Neural crest cell (in vitro differentiated cells): ENCODE measurements at regions not wholly inside any gene's neighbourhood (a gene's known extent, or its start where the extent isn't known, plus 50 kb on each side); places are given as distances from the start of the nearest gene placed in this dataset.
"Not testable (repeated sequence)": the region's sequence is repeated elsewhere in the genome, so short reads cannot be mapped to it uniquely, and the experiment has no call there.

ENCODE experiments used
- DNase-seq: peaks from one replicate; pipeline ENCODE4 v3.0.0; 2021; ENCODE audit warnings: low read depth, mixed read lengths, low spot score
- H3K27ac Mint-ChIP-seq: one replicate; pipeline ENCODE4 v1.8.0; 2021; ENCODE audit warnings: mild to moderate bottlenecking, mixed read lengths; ENCODE audit not compliant: unreplicated experiment
- H3K27me3 Mint-ChIP-seq: 2 replicates; pipeline ENCODE4 v1.8.0; 2021; ENCODE audit warnings: low read depth, mild to moderate bottlenecking, mixed read lengths
- H3K36me3 Mint-ChIP-seq: 2 replicates; pipeline ENCODE4 v1.8.0; 2021; ENCODE audit warnings: low read depth, mild to moderate bottlenecking, mixed read lengths
- H3K4me1 Mint-ChIP-seq: 2 replicates; pipeline ENCODE4 v1.8.0; 2021; ENCODE audit warnings: mixed read lengths
- H3K4me3 Mint-ChIP-seq: one replicate; pipeline ENCODE4 v1.8.0; 2021; ENCODE audit warnings: mild to moderate bottlenecking, mixed read lengths
- H3K9me3 Mint-ChIP-seq: 2 replicates; pipeline ENCODE4 v1.8.0; 2021; ENCODE audit warnings: mixed read lengths
- TF ChIP-seq, protein P1 (sequence below): fragments of 200-600 bp; sonication (generic); conservative IDR thresholded peaks from 2 replicates; pipeline ENCODE4 v1.5.0; 2021; ENCODE audit warnings: antibody characterized with exemption, mild to moderate bottlenecking

DNA sequence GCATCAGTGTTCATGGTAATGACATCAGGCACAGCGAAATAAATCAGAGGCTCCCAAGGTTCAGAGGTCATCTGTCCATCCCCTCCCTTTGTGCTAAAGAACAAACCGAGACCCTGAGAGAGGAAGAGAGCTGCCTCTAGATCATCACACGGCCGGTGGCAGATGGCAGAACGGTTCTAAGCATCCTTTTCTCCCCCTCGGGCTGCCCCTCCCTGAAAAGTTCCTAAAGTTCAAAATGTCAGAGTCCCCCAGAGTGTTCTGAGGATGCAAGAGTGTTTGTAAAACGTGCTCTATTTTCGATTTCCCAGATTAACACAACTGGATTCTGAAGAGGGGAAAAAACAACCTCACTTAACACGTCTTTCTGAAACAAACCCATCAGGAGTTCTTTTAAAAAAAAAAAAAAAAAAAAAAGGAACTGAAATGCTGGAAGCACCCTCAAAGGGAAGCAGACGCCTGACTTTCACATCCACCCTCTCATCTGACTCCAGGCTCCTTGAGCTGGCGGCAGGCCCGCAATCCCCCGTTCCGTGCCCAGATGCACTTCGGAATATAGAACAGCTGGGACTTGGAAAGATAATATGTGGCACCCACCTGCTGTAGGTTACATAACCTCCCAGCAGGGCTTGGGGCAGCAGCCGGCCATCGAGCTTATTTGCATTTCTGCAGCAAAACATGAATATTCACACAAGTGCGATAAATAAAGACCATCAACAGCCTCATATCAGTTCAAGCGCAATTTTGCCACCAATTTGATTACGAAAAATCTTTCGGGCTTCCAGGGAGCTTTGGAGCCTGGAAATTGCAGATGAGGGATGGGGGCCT is 115.5 kb upstream of the SMURF2 start:
- no peak overlapping the region for H3K27ac Mint-ChIP-seq
- H3K36me3 Mint-ChIP-seq, result no peaks in the 10 kb centered on the region
- peaks cover 76% of the 10 kb centered on the region for H3K27me3 Mint-ChIP-seq
- DNase-seq, result no peak
- TF ChIP-seq, protein P1, sequence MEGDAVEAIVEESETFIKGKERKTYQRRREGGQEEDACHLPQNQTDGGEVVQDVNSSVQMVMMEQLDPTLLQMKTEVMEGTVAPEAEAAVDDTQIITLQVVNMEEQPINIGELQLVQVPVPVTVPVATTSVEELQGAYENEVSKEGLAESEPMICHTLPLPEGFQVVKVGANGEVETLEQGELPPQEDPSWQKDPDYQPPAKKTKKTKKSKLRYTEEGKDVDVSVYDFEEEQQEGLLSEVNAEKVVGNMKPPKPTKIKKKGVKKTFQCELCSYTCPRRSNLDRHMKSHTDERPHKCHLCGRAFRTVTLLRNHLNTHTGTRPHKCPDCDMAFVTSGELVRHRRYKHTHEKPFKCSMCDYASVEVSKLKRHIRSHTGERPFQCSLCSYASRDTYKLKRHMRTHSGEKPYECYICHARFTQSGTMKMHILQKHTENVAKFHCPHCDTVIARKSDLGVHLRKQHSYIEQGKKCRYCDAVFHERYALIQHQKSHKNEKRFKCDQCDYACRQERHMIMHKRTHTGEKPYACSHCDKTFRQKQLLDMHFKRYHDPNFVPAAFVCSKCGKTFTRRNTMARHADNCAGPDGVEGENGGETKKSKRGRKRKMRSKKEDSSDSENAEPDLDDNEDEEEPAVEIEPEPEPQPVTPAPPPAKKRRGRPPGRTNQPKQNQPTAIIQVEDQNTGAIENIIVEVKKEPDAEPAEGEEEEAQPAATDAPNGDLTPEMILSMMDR, result no peak
- H3K4me3 Mint-ChIP-seq, result peak overlapping the region; percentile 83
- H3K9me3 Mint-ChIP-seq, result no peaks in the 10 kb centered on the region
- H3K4me1 Mint-ChIP-seq, result peaks cover 11% of the 10 kb centered on the region

DNA sequence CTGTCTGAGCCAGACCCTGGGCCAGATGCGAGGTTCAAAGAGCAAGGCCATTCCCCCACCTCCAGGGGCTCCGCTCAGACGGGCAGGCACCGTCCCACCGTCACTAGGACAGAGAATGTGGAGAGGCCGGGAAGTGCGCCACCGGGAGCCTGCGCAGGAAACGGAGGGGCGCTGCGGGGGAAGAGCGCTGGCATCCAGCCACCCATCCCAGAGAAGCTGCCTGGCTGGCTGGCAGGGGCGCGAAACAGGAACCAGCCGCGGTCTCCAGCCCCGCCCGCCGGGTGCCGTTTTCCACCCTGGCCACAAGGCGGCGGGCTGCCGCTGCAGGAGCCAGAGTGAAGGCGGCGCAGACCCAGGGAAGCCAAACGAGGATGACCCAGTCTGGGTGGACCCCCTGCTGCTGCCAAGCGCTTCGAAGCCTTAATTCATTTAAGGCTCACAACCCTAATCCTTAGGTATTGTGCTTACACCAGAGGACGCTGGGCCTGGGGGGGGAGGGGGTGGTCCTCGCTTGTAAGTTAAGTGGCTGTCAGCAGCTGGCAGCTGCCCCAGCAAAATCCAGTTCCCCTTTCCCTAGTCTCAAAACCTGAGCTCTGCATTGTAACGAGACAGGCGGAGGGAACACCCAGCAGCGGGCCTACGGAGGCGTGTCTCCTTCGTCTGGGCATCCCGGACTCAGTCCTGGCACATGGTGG is 114.8 kb upstream of the SMURF2 start:
- H3K27ac Mint-ChIP-seq, H3K36me3 Mint-ChIP-seq, H3K9me3 Mint-ChIP-seq: not testable (repeated sequence)
- H3K4me3 Mint-ChIP-seq, result peak overlapping the region; percentile 83
- peaks cover 70% of the 10 kb centered on the region for H3K27me3 Mint-ChIP-seq
- peak; percentile 80 for DNase-seq
- H3K4me1 Mint-ChIP-seq, result peaks cover 11% of the 10 kb centered on the region
- TF ChIP-seq, protein P1, result peak; percentile 93

DNA sequence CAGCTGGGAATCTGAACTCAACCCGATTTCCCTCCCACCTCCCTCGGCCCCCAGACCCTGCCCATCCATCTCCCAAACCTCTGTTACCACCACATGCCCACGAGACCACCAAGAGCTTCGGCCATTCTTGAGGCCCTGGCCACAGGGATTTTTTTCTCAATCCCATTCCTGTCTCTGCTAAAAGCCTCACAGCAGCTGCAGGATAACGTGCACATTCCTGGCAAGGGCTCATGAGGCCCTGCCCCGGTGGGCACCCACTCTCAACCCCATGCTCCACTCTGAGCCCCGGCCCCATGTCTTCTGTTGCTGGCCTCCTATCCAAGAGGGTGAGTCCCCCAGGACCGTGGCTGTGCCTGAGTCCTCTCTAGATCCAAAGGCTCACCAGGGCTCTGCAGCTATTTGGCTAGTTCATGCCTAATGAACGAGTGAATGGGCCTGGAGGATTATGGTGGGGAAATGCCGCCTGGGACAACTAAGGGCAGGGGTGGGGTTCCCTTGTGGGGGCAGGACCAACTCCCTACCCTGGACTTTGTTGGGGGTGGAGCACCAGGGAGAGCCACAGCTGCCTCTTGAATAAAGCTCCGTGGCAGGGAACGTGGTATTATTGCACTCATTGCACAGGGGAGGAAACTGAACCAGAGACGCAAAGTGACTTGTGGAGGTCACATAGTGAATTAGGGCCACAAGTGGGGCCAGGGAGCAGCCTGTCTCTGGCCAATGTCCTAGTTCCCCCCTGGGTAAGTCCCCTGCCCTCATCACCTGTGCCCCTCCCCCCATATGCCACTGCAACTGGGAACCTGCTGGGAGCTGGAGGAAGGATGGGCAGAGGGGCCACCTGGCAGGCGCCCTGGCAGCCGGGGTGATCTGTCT is 113.8 kb upstream of the SMURF2 start:
- Mint-ChIP-seq H3K36me3 (no peaks in the 10 kb centered on the region), H3K27me3 (peaks cover 64% of the 10 kb centered on the region), H3K4me3 (peak overlapping the region; percentile 59), H3K4me1 (peaks cover 11% of the 10 kb centered on the region), H3K27ac (no peak overlapping the region), H3K9me3 (no peaks in the 10 kb centered on the region)
- DNase-seq, result no peak
- TF ChIP-seq, protein P1, result no peak

DNA sequence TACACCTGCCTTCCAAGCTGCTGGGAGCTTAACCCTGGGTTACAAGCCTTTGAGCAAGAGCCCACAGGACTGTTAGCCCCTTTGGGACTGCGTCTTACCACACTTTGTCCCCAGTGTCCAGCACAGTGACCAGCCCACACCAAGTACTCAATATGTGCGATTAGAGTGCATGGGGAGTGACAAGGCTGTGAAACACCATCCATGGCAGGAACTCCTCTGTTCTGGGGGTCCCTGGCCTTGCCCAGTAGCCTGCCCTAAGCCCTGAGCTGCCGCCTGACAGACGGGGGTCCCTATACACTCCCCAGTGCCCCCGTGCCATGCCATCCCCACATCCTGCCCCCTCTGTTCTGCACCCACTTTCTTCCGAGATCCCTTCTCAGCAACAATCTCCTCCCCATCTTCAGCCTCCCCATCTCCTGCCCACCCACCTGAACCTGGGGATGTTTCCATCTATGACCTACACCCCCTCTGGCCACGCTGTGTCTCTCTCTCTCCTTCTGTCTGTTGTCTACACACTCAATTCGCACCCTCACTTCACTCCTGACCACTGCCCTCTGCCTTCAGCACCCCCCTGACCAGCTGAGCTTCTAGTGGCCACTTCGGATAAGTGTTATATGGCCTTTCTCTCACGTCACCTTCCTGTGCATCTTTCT is 112.9 kb upstream of the SMURF2 start:
- TF ChIP-seq, protein P1, result no peak
- peak overlapping the region; percentile 58 for H3K4me3 Mint-ChIP-seq
- no peaks in the 10 kb centered on the region for H3K36me3 Mint-ChIP-seq
- no peak overlapping the region for H3K27ac Mint-ChIP-seq
- no peak for DNase-seq
- peaks cover 11% of the 10 kb centered on the region for H3K4me1 Mint-ChIP-seq
- H3K9me3 Mint-ChIP-seq, result no peaks in the 10 kb centered on the region
- H3K27me3 Mint-ChIP-seq, result peaks cover 55% of the 10 kb centered on the region
